Progenitor cell of endocrine pancreas (in vitro differentiated cells): ENCODE measurements at regions not wholly inside any gene's neighbourhood (a gene's known extent, or its start where the extent isn't known, plus 50 kb on each side); places are given as distances from the start of the nearest gene placed in this dataset.

ENCODE experiments used
- DNase-seq: peaks from one replicate; pipeline ENCODE4 v3.0.0; 2021; ENCODE audit warnings: low spot score; ENCODE audit not compliant: unreplicated experiment
- H3K27ac Mint-ChIP-seq: 2 replicates; pipeline ENCODE4 v1.8.0; 2021; ENCODE audit warnings: mild to moderate bottlenecking, moderate library complexity, mixed read lengths
- H3K27me3 Mint-ChIP-seq: 2 replicates; pipeline ENCODE4 v1.8.0; 2021; ENCODE audit warnings: mixed read lengths
- H3K36me3 Mint-ChIP-seq: 2 replicates; pipeline ENCODE4 v1.8.0; 2022; ENCODE audit warnings: mixed read lengths; ENCODE audit not compliant: insufficient read depth
- H3K4me1 Mint-ChIP-seq: 2 replicates; pipeline ENCODE4 v1.8.0; 2021; ENCODE audit warnings: low read depth, mixed read lengths
- H3K4me3 Mint-ChIP-seq: 2 replicates; pipeline ENCODE4 v1.8.0; 2021; ENCODE audit warnings: low read depth, mild to moderate bottlenecking, moderate library complexity, mixed read lengths
- H3K9me3 Mint-ChIP-seq: 2 replicates; pipeline ENCODE4 v1.8.0; 2021; ENCODE audit warnings: low read depth, mixed read lengths
- CTCF ChIP-seq: fragments of 200-600 bp; sonication (generic); IDR thresholded peaks from one replicate; pipeline ENCODE4 v1.5.0; 2021; ENCODE audit warnings: antibody characterized with exemption, mild to moderate bottlenecking; ENCODE audit not compliant: unreplicated experiment

GRCh38 chr20:11520596-11520995 is 397.1 kb upstream of the BTBD3 start:
- no peaks in the 10 kb centered on the region for H3K27me3 Mint-ChIP-seq
- H3K36me3 Mint-ChIP-seq: no peaks in the 10 kb centered on the region
- H3K9me3 Mint-ChIP-seq: peaks cover 3% of the 10 kb centered on the region
- TF ChIP-seq CTCF: no peak
- H3K4me1 Mint-ChIP-seq: no peaks in the 10 kb centered on the region
- no peak overlapping the region for H3K4me3 Mint-ChIP-seq
- no peak overlapping the region for H3K27ac Mint-ChIP-seq
- DNase-seq: no peak

GRCh38 chr20:11521476-11522365 is 396.0 kb upstream of the BTBD3 start:
- no peak for DNase-seq
- H3K4me1 Mint-ChIP-seq: no peaks in the 10 kb centered on the region
- no peaks in the 10 kb centered on the region for H3K36me3 Mint-ChIP-seq
- no peak overlapping the region for H3K4me3 Mint-ChIP-seq
- peaks cover 6% of the 10 kb centered on the region for H3K9me3 Mint-ChIP-seq
- no peak for TF ChIP-seq CTCF
- no peaks in the 10 kb centered on the region for H3K27me3 Mint-ChIP-seq
- H3K27ac Mint-ChIP-seq: no peak overlapping the region

- no peaks in the 10 kb centered on the region for H3K36me3 Mint-ChIP-seq
- no peak overlapping the region for H3K4me3 Mint-ChIP-seq
- H3K9me3 Mint-ChIP-seq: peaks cover 6% of the 10 kb centered on the region
- no peak overlapping the region for H3K27ac Mint-ChIP-seq
- H3K27me3 Mint-ChIP-seq: no peaks in the 10 kb centered on the region
- H3K4me1 Mint-ChIP-seq: no peaks in the 10 kb centered on the region
- no peak for TF ChIP-seq CTCF
- DNase-seq: no peak
Observed at GRCh38 chr20:11522366-11522741, 395.3 kb upstream of the BTBD3 start.

- Mint-ChIP-seq H3K36me3 (peaks cover 1% of the 10 kb centered on the region), H3K4me1 (no peaks in the 10 kb centered on the region), H3K4me3 (no peak overlapping the region), H3K9me3 (peaks cover 36% of the 10 kb centered on the region), H3K27me3 (no peaks in the 10 kb centered on the region), H3K27ac (no peak overlapping the region)
- no peak for TF ChIP-seq CTCF
- DNase-seq: no peak
Observed at GRCh38 chr20:11529047-11529446, 388.6 kb upstream of the BTBD3 start.

GRCh38 chr20:11537032-11537431 is 380.7 kb upstream of the BTBD3 start:
- no peaks in the 10 kb centered on the region for H3K36me3 Mint-ChIP-seq

More at GRCh38 chr20:11537032-11537431, 380.7 kb upstream of the BTBD3 start:
- peaks cover 4% of the 10 kb centered on the region for H3K9me3 Mint-ChIP-seq
- DNase-seq: no peak
- TF ChIP-seq CTCF: no peak
- H3K4me3 Mint-ChIP-seq: no peak overlapping the region
- no peak overlapping the region for H3K27ac Mint-ChIP-seq
- H3K4me1 Mint-ChIP-seq: peaks cover 4% of the 10 kb centered on the region
- no peaks in the 10 kb centered on the region for H3K27me3 Mint-ChIP-seq
